ENCODE measurements at regions not wholly inside any gene's neighbourhood (a gene's known extent, or its start where the extent isn't known, plus 50 kb on each side); places are given as distances from the start of the nearest gene placed in this dataset.

- TF ChIP-seq CTCF (IDR thresholded peaks at IDR 0.05; ENCODE audit: insufficient read depth, low read depth, low read length) (no peak), EZH2 (IDR thresholded peaks at IDR 0.05; ENCODE audit: insufficient read depth, low read length) (no peak)
Observed at GRCh38 chr17:13417381-13417950, 184.3 kb downstream of the HS3ST3A1 start.

Data from astrocyte (in vitro differentiated cells and primary cell).